Nephron (organoid): ENCODE measurements at regions not wholly inside any gene's neighbourhood (a gene's known extent, or its start where the extent isn't known, plus 50 kb on each side); places are given as distances from the start of the nearest gene placed in this dataset.

Experiments
- H3K27ac Mint-ChIP-seq, 3 experiments: 2 replicates each; pipeline ENCODE4 v1.8.0; 2020; ENCODE audit warnings: mixed read lengths in 3 of 3, mild to moderate bottlenecking in 2 of 3, moderate library complexity in 1 of 3
- H3K27me3 Mint-ChIP-seq: 2 replicates; pipeline ENCODE4 v1.8.0; 2021; ENCODE audit warnings: low read depth, mild to moderate bottlenecking, moderate library complexity, mixed read lengths
- H3K36me3 Mint-ChIP-seq: 2 replicates; pipeline ENCODE4 v1.8.0; 2020; ENCODE audit warnings: low read depth, mixed read lengths
- H3K4me1 Mint-ChIP-seq: 2 replicates; pipeline ENCODE4 v1.8.0; 2020; ENCODE audit warnings: mixed read lengths
- H3K4me3 Mint-ChIP-seq, 3 experiments: 2 replicates each; pipeline ENCODE4 v1.8.0; 2020; ENCODE audit warnings: mild to moderate bottlenecking in 3 of 3, mixed read lengths in 3 of 3, moderate library complexity in 2 of 3
- H3K9me3 Mint-ChIP-seq: 2 replicates; pipeline ENCODE4 v1.8.0; 2020; ENCODE audit warnings: mixed read lengths
- CTCF ChIP-seq, 3 experiments: fragments of 200-600 bp; sonication (generic); IDR thresholded peaks; one replicate each; pipeline ENCODE4 v1.5.0; 2021; ENCODE audit warnings: antibody characterized with exemption in 3 of 3; ENCODE audit not compliant: unreplicated experiment in 3 of 3

GRCh38 chr5:64069486-64069885 is 96.2 kb upstream of the RNF180 start:
- H3K4me3 Mint-ChIP-seq = no peak overlapping the region
- no peak for TF ChIP-seq CTCF (IDR thresholded peaks at IDR 0.05; ENCODE audit: unreplicated experiment in 3 of 3)
- no peaks in the 10 kb centered on the region for H3K36me3 Mint-ChIP-seq
- no peak overlapping the region for H3K27ac Mint-ChIP-seq
- no peaks in the 10 kb centered on the region for H3K27me3 Mint-ChIP-seq
- no peaks in the 10 kb centered on the region for H3K4me1 Mint-ChIP-seq
- peaks cover 4% of the 10 kb centered on the region for H3K9me3 Mint-ChIP-seq

GRCh38 chr5:64050296-64050695 is 88.1 kb upstream of the HTR1A start:
- Mint-ChIP-seq H3K36me3 (no peaks in the 10 kb centered on the region), H3K4me3 (no peak overlapping the region), H3K4me1 (no peaks in the 10 kb centered on the region), H3K9me3 (peaks cover 11% of the 10 kb centered on the region), H3K27ac (no peak overlapping the region), H3K27me3 (peaks cover 3% of the 10 kb centered on the region)
- no peak for TF ChIP-seq CTCF (IDR thresholded peaks at IDR 0.05; ENCODE audit: unreplicated experiment in 3 of 3)

- Mint-ChIP-seq H3K4me1 (no peaks in the 10 kb centered on the region), H3K36me3 (no peaks in the 10 kb centered on the region), H3K27me3 (no peaks in the 10 kb centered on the region), H3K27ac (no peak overlapping the region), H3K4me3 (no peak overlapping the region), H3K9me3 (peaks cover 18% of the 10 kb centered on the region)
- TF ChIP-seq CTCF (IDR thresholded peaks at IDR 0.05; ENCODE audit: unreplicated experiment in 3 of 3) = no peak
Observed at GRCh38 chr5:64040490-64040889, 78.2 kb upstream of the HTR1A start.

GRCh38 chr5:64026493-64026892 is 64.2 kb upstream of the HTR1A start:
- Mint-ChIP-seq H3K4me1 (no peaks in the 10 kb centered on the region), H3K9me3 (no peaks in the 10 kb centered on the region), H3K4me3 (no peak overlapping the region), H3K36me3 (no peaks in the 10 kb centered on the region), H3K27ac (no peak overlapping the region), H3K27me3 (peaks cover 4% of the 10 kb centered on the region)
- no peak for TF ChIP-seq CTCF (IDR thresholded peaks at IDR 0.05; ENCODE audit: unreplicated experiment in 3 of 3)

GRCh38 chr5:64019746-64020145 is 57.5 kb upstream of the HTR1A start:
- Mint-ChIP-seq H3K9me3 (no peaks in the 10 kb centered on the region), H3K4me3 (no peak overlapping the region), H3K27ac (no peak overlapping the region), H3K4me1 (peaks cover 7% of the 10 kb centered on the region), H3K36me3 (no peaks in the 10 kb centered on the region), H3K27me3 (no peaks in the 10 kb centered on the region)
- TF ChIP-seq CTCF (IDR thresholded peaks at IDR 0.05; ENCODE audit: unreplicated experiment in 3 of 3) = no peak

GRCh38 chr5:64018966-64019365 is 56.7 kb upstream of the HTR1A start:
- TF ChIP-seq CTCF (IDR thresholded peaks at IDR 0.05; ENCODE audit: unreplicated experiment in 3 of 3) = no peak
- no peaks in the 10 kb centered on the region for H3K36me3 Mint-ChIP-seq
- no peak overlapping the region for H3K27ac Mint-ChIP-seq
- peaks cover 7% of the 10 kb centered on the region for H3K4me1 Mint-ChIP-seq
- H3K27me3 Mint-ChIP-seq = no peaks in the 10 kb centered on the region
- H3K4me3 Mint-ChIP-seq = no peak overlapping the region
- no peaks in the 10 kb centered on the region for H3K9me3 Mint-ChIP-seq
